GM23338 (cell line): ENCODE measurements at regions not wholly inside any gene's neighbourhood (a gene's known extent, or its start where the extent isn't known, plus 50 kb on each side); places are given as distances from the start of the nearest gene placed in this dataset.

Experiments
- ATAC-seq: fragments of 200-7000 bp; cut with Tn5 transposase; 3 replicates; pipeline ENCODE4 v1.9.1; 2020
- DNase-seq: peaks from one replicate; pipeline ENCODE4 v3.0.0-alpha.2; 2015; ENCODE audit warnings: low spot score
- H2AFZ ChIP-seq: fragments of 200-600 bp; sonication (generic); 2 replicates; pipeline ENCODE4 v1.8.0; 2016; ENCODE audit warnings: antibody characterized with exemption, mild to moderate bottlenecking, moderate library complexity
- H3F3A ChIP-seq: fragments of 200-600 bp; sonication (generic); replicated peaks from 2 replicates; pipeline ENCODE4 v1.8.0; 2017; ENCODE audit warnings: antibody characterized with exemption, mixed run types, low read depth
- H3K27ac ChIP-seq: fragments of 200-600 bp; sonication (generic); 2 replicates; pipeline ENCODE4 v1.6.1; 2016; ENCODE audit warnings: low read depth
- H3K27me3 ChIP-seq: fragments of 200-600 bp; sonication (generic); 2 replicates; pipeline ENCODE4 v1.8.0; 2016; ENCODE audit warnings: mild to moderate bottlenecking, mixed run types, moderate library complexity; ENCODE audit not compliant: insufficient read depth
- H3K36me3 ChIP-seq: fragments of 200-600 bp; sonication (generic); 2 replicates; pipeline ENCODE4 v1.8.0; 2016; ENCODE audit warnings: mild to moderate bottlenecking; ENCODE audit not compliant: insufficient read depth
- H3K4me1 ChIP-seq: fragments of 200-600 bp; sonication (generic); 2 replicates; pipeline ENCODE4 v1.8.0; 2016; ENCODE audit warnings: mild to moderate bottlenecking, moderate library complexity; ENCODE audit not compliant: insufficient read depth
- H3K4me2 ChIP-seq: fragments of 200-600 bp; sonication (generic); 2 replicates; pipeline ENCODE4 v1.7.1; 2017; ENCODE audit warnings: mixed run types
- H3K4me3 ChIP-seq: fragments of 200-600 bp; sonication (generic); 2 replicates; pipeline ENCODE4 v1.6.1; 2016; ENCODE audit warnings: mixed run types
- H3K79me2 ChIP-seq: fragments of 200-600 bp; sonication (generic); replicated peaks from 2 replicates; pipeline ENCODE4 v1.8.0; 2017; ENCODE audit warnings: mild to moderate bottlenecking; ENCODE audit not compliant: insufficient read depth
- H3K9me2 ChIP-seq: fragments of 200-600 bp; sonication (generic); 2 replicates; pipeline ENCODE4 v1.8.0; 2017; ENCODE audit not compliant: insufficient read depth
- H4K20me1 ChIP-seq: fragments of 200-600 bp; sonication (generic); replicated peaks from 2 replicates; pipeline ENCODE4 v1.8.0; 2017; ENCODE audit warnings: mild to moderate bottlenecking; ENCODE audit not compliant: insufficient read depth
- H3K27ac Mint-ChIP-seq: 2 replicates; pipeline ENCODE4 v1.8.0; 2020; ENCODE audit warnings: inconsistent platforms, mild to moderate bottlenecking, moderate library complexity, mixed read lengths
- H3K27me3 Mint-ChIP-seq: 3 replicates; pipeline ENCODE4 v1.8.0; 2022; ENCODE audit warnings: low read depth, mild to moderate bottlenecking, moderate library complexity, mixed read lengths, inconsistent platforms; ENCODE audit not compliant: insufficient read depth, poor library complexity
- H3K36me3 Mint-ChIP-seq: 3 replicates; pipeline ENCODE4 v1.8.0; 2021; ENCODE audit warnings: low read depth, mild to moderate bottlenecking, inconsistent platforms, moderate library complexity, mixed read lengths
- H3K4me1 Mint-ChIP-seq: 3 replicates; pipeline ENCODE4 v1.8.0; 2020; ENCODE audit warnings: mild to moderate bottlenecking, inconsistent platforms, mixed read lengths
- H3K4me3 Mint-ChIP-seq: 3 replicates; pipeline ENCODE4 v1.8.0; 2021; ENCODE audit warnings: moderate library complexity, mild to moderate bottlenecking, inconsistent platforms, mixed read lengths
- H3K9me3 Mint-ChIP-seq: 3 replicates; pipeline ENCODE4 v1.8.0; 2020; ENCODE audit warnings: moderate library complexity, mild to moderate bottlenecking, inconsistent platforms, mixed read lengths
- CREB1 ChIP-seq: fragments of 250-450 bp; sonication (Bioruptor Pico); IDR thresholded peaks from 2 replicates; pipeline ENCODE4 v1.5.0; 2020; ENCODE audit warnings: low read depth, mild to moderate bottlenecking, moderate library complexity
- EZH2 ChIP-seq: fragments of 200-600 bp; sonication (generic); IDR thresholded peaks from one replicate; pipeline ENCODE4 v1.8.0; 2017; ENCODE audit warnings: antibody characterized with exemption, mild to moderate bottlenecking, low read depth; ENCODE audit not compliant: unreplicated experiment
- JUNB ChIP-seq: IDR thresholded peaks from one replicate; pipeline ENCODE4 v1.6.1; 2016; ENCODE audit warnings: antibody characterized with exemption; ENCODE audit not compliant: unreplicated experiment
- NANOG ChIP-seq: IDR thresholded peaks from 2 replicates; pipeline ENCODE4 v1.6.1; 2016; ENCODE audit warnings: antibody characterized with exemption, borderline replicate concordance
- POLR2AphosphoS5 ChIP-seq: IDR thresholded peaks from 2 replicates; pipeline ENCODE4 v1.6.1; 2016; ENCODE audit warnings: antibody characterized with exemption, low read depth
- STAT1 ChIP-seq: IDR thresholded peaks from one replicate; pipeline ENCODE4 v1.6.1; 2016; ENCODE audit warnings: antibody characterized with exemption; ENCODE audit not compliant: unreplicated experiment
- ZNF331 ChIP-seq: fragments of 250-450 bp; sonication (Bioruptor Pico); IDR thresholded peaks from 2 replicates; pipeline ENCODE4 v1.5.0; 2020; ENCODE audit warnings: low read depth, mild to moderate bottlenecking, moderate library complexity
- TF ChIP-seq, protein P1 (sequence below), 2 experiments: fragments of 200-600 bp in 1 of 2; sonication (generic) in 1 of 2; conservative IDR thresholded peaks; 2 replicates each; pipeline versions ENCODE4 v1.5.1 to v1.6.1; 2016 to 2017; ENCODE audit warnings: antibody characterized with exemption in 2 of 2, low read depth in 2 of 2, mild to moderate bottlenecking in 2 of 2, moderate library complexity in 1 of 2
- TF ChIP-seq, protein P2 (sequence below): IDR thresholded peaks from 2 replicates; pipeline ENCODE4 v1.6.1; 2016; ENCODE audit warnings: antibody characterized with exemption
- TF ChIP-seq, protein P3 (sequence below): fragments of 250-450 bp; sonication (Bioruptor Pico); IDR thresholded peaks from 2 replicates; pipeline ENCODE4 v1.5.0; 2020; ENCODE audit warnings: mild to moderate bottlenecking, moderate library complexity

DNA sequence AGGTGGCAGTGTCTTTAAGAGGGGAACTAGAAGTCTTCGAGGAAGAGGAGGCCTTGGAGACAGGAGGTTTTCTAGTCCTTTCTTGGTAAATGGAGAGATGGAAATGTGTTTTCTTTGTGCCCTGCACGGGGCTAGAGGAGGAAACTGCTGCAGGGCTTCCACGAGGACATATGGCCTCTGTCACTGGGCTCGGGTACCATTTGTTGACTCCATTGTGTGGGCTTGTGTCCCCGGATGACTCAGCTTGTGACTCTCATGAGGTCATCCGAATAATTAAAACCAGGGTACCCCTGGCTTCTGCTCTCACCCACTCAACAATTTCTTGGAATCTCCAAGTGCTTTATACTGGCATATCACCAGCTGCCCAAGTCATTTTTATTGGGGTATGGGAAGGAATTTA is 261.7 kb downstream of the KIF4B start:
- Histone ChIP-seq H3K27ac (no peak overlapping the region), H3K4me3 (no peak overlapping the region), H3K4me1 (peaks cover 10% of the 10 kb centered on the region), H3K27me3 (no peaks in the 10 kb centered on the region), H3K79me2 (no peaks in the 10 kb centered on the region), H2AFZ (peak overlapping the region; percentile 29; the same call in 1 of the 2 replicates), H4K20me1 (no peaks in the 10 kb centered on the region), H3K9me2 (peaks cover 19% of the 10 kb centered on the region), H3F3A (no peaks in the 10 kb centered on the region), H3K36me3 (no peaks in the 10 kb centered on the region), H3K4me2 (no peak overlapping the region)
- Mint-ChIP-seq H3K27me3 (peaks cover 1% of the 10 kb centered on the region), H3K9me3 (no peaks in the 10 kb centered on the region), H3K36me3 (no peaks in the 10 kb centered on the region), H3K27ac (no peak overlapping the region), H3K4me1 (peaks cover 17% of the 10 kb centered on the region), H3K4me3 (no peak overlapping the region)
- DNase-seq (no peak), ATAC-seq (no peak)
- TF ChIP-seq ZNF331 (CRISPR knock-in tag) (no peak), JUNB (no peak), POLR2AphosphoS5 (no peak), EZH2 (no peak)
- TF ChIP-seq, protein P1, sequence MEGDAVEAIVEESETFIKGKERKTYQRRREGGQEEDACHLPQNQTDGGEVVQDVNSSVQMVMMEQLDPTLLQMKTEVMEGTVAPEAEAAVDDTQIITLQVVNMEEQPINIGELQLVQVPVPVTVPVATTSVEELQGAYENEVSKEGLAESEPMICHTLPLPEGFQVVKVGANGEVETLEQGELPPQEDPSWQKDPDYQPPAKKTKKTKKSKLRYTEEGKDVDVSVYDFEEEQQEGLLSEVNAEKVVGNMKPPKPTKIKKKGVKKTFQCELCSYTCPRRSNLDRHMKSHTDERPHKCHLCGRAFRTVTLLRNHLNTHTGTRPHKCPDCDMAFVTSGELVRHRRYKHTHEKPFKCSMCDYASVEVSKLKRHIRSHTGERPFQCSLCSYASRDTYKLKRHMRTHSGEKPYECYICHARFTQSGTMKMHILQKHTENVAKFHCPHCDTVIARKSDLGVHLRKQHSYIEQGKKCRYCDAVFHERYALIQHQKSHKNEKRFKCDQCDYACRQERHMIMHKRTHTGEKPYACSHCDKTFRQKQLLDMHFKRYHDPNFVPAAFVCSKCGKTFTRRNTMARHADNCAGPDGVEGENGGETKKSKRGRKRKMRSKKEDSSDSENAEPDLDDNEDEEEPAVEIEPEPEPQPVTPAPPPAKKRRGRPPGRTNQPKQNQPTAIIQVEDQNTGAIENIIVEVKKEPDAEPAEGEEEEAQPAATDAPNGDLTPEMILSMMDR (conservative IDR thresholded peaks at IDR 0.05; ENCODE audit: low read depth in 2 of 2) = no peak

DNA sequence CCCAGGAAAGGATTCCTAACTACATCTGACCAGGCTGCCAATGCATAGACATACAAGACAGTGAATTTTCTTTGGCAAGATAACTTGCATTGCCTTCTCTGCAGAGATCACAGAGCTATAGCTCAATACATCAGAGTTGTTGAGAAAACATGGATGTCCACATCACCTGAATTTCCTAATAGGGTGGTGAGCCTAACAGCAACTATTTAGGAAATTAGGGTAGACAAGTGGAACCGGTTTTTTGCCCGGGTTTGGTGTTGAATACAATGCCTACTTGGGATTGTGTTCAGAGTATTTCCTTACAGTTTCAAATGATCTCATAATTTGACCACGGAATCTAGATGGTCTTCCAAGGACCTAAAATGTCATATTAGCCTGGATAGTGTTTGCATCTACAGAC is 262.7 kb downstream of the KIF4B start:
- H2AFZ ChIP-seq = no peak overlapping the region
- peaks cover 10% of the 10 kb centered on the region for H3K4me1 ChIP-seq
- DNase-seq (no peak), ATAC-seq (no peak)
- Mint-ChIP-seq H3K4me3 (no peak overlapping the region), H3K27ac (no peak overlapping the region), H3K9me3 (no peaks in the 10 kb centered on the region; the same call in 2 of the 3 replicates), H3K36me3 (no peaks in the 10 kb centered on the region), H3K27me3 (peaks cover 1% of the 10 kb centered on the region), H3K4me1 (peaks cover 10% of the 10 kb centered on the region)
- H3K27ac ChIP-seq = no peak overlapping the region
- H3K4me3 ChIP-seq = no peak overlapping the region
- no peaks in the 10 kb centered on the region for H4K20me1 ChIP-seq
- H3K79me2 ChIP-seq = no peaks in the 10 kb centered on the region
- peaks cover 19% of the 10 kb centered on the region for H3K9me2 ChIP-seq
- H3K4me2 ChIP-seq = no peak overlapping the region
- H3K36me3 ChIP-seq = no peaks in the 10 kb centered on the region
- no peaks in the 10 kb centered on the region for H3F3A ChIP-seq
- H3K27me3 ChIP-seq = no peaks in the 10 kb centered on the region
- TF ChIP-seq, protein P1 (conservative IDR thresholded peaks at IDR 0.05; ENCODE audit: low read depth in 2 of 2) = no peak
- TF ChIP-seq POLR2AphosphoS5 = no peak
- TF ChIP-seq JUNB = no peak
- no peak for TF ChIP-seq ZNF331 (CRISPR knock-in tag)
- no peak for TF ChIP-seq CREB1 (CRISPR knock-in tag)
- TF ChIP-seq, protein P2, sequence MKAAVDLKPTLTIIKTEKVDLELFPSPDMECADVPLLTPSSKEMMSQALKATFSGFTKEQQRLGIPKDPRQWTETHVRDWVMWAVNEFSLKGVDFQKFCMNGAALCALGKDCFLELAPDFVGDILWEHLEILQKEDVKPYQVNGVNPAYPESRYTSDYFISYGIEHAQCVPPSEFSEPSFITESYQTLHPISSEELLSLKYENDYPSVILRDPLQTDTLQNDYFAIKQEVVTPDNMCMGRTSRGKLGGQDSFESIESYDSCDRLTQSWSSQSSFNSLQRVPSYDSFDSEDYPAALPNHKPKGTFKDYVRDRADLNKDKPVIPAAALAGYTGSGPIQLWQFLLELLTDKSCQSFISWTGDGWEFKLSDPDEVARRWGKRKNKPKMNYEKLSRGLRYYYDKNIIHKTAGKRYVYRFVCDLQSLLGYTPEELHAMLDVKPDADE = no peak
- no peak for TF ChIP-seq STAT1
- TF ChIP-seq, protein P3, sequence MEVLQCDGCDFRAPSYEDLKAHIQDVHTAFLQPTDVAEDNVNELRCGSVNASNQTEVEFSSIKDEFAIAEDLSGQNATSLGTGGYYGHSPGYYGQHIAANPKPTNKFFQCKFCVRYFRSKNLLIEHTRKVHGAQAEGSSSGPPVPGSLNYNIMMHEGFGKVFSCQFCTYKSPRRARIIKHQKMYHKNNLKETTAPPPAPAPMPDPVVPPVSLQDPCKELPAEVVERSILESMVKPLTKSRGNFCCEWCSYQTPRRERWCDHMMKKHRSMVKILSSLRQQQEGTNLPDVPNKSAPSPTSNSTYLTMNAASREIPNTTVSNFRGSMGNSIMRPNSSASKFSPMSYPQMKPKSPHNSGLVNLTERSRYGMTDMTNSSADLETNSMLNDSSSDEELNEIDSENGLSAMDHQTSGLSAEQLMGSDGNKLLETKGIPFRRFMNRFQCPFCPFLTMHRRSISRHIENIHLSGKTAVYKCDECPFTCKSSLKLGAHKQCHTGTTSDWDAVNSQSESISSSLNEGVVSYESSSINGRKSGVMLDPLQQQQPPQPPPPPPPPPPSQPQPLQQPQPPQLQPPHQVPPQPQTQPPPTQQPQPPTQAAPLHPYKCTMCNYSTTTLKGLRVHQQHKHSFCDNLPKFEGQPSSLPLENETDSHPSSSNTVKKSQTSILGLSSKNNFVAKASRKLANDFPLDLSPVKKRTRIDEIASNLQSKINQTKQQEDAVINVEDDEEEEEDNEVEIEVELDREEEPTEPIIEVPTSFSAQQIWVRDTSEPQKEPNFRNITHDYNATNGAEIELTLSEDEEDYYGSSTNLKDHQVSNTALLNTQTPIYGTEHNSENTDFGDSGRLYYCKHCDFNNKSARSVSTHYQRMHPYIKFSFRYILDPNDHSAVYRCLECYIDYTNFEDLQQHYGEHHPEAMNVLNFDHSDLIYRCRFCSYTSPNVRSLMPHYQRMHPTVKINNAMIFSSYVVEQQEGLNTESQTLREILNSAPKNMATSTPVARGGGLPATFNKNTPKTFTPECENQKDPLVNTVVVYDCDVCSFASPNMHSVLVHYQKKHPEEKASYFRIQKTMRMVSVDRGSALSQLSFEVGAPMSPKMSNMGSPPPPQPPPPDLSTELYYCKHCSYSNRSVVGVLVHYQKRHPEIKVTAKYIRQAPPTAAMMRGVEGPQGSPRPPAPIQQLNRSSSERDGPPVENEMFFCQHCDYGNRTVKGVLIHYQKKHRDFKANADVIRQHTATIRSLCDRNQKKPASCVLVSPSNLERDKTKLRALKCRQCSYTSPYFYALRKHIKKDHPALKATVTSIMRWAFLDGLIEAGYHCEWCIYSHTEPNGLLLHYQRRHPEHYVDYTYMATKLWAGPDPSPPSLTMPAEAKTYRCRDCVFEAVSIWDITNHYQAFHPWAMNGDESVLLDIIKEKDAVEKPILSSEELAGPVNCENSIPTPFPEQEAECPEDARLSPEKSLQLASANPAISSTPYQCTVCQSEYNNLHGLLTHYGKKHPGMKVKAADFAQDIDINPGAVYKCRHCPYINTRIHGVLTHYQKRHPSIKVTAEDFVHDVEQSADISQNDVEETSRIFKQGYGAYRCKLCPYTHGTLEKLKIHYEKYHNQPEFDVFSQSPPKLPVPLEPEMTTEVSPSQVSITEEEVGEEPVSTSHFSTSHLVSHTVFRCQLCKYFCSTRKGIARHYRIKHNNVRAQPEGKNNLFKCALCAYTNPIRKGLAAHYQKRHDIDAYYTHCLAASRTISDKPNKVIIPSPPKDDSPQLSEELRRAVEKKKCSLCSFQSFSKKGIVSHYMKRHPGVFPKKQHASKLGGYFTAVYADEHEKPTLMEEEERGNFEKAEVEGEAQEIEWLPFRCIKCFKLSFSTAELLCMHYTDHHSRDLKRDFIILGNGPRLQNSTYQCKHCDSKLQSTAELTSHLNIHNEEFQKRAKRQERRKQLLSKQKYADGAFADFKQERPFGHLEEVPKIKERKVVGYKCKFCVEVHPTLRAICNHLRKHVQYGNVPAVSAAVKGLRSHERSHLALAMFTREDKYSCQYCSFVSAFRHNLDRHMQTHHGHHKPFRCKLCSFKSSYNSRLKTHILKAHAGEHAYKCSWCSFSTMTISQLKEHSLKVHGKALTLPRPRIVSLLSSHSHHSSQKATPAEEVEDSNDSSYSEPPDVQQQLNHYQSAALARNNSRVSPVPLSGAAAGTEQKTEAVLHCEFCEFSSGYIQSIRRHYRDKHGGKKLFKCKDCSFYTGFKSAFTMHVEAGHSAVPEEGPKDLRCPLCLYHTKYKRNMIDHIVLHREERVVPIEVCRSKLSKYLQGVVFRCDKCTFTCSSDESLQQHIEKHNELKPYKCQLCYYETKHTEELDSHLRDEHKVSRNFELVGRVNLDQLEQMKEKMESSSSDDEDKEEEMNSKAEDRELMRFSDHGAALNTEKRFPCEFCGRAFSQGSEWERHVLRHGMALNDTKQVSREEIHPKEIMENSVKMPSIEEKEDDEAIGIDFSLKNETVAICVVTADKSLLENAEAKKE (CRISPR knock-in tag) = no peak
- no peak for TF ChIP-seq NANOG
- TF ChIP-seq EZH2 = no peak
